Right ventricle myocardium superior (tissue), 1 donor: ENCODE measurements at regions not wholly inside any gene's neighbourhood (a gene's known extent, or its start where the extent isn't known, plus 50 kb on each side); places are given as distances from the start of the nearest gene placed in this dataset.
A peak's percentile ranks its signal among the peaks of the same experiment; 100 is the strongest.
"Not testable (repeated sequence)": the region's sequence is repeated elsewhere in the genome, so short reads cannot be mapped to it uniquely, and the experiment has no call there.

ENCODE experiments used
- ATAC-seq: fragments of 200-7000 bp; cut with Tn5 transposase; one replicate; pipeline ENCODE4 v1.9.1; 2020; ENCODE audit warnings: mild to moderate bottlenecking; ENCODE audit not compliant: poor library complexity
- DNase-seq: peaks from one replicate; pipeline ENCODE4 v3.0.0-alpha.2; 2020
- intact Hi-C: fragments of 100-400 bp; cut with DNase I; formaldehyde crosslinking; loops from one replicate; pipeline ENCODE4 v1.11.2; 2022
- donor health status: DM: no; HTN: yes; CAD: no; lungs with severe emphysema.

GRCh38 chr20:40959325-40960092 lies 69.1 kb upstream of the TOP1 start:
- intact Hi-C loops = loop anchor here (5.0 kb wide), 4 partner anchors 217 to 1847 kb away; no protein-coding TSS in a partner anchor
- ATAC-seq = no peak
- no peak for DNase-seq

- intact Hi-C loops = loop anchor here (5.0 kb wide), 4 partner anchors 218 to 1848 kb away; no protein-coding TSS in a partner anchor
- no peak for DNase-seq
- ATAC-seq = no peak
Observed at GRCh38 chr20:40960101-40960500, 68.5 kb upstream of the TOP1 start.

- no peak for ATAC-seq
- DNase-seq = no peak
- intact Hi-C loops = loop anchor here (5.0 kb wide), 4 partner anchors 218 to 1848 kb away; no protein-coding TSS in a partner anchor
Observed at GRCh38 chr20:40960521-40960956, 68.1 kb upstream of the TOP1 start.

GRCh38 chr20:40961176-40961575 lies 67.4 kb upstream of the TOP1 start:
- no peak for ATAC-seq
- intact Hi-C loops = loop anchor here (5.0 kb wide), 4 partner anchors 219 to 1849 kb away; no protein-coding TSS in a partner anchor
- no peak for DNase-seq

GRCh38 chr20:40961686-40962640 lies 66.7 kb upstream of the TOP1 start:
- intact Hi-C loops = loop anchor here (5.0 kb wide), 4 partner anchors 220 to 1850 kb away; no protein-coding TSS in a partner anchor
- DNase-seq = no peak
- no peak for ATAC-seq

GRCh38 chr20:40962733-40963504 lies 65.7 kb upstream of the TOP1 start:
- intact Hi-C loops = loop anchor here (5.0 kb wide), 4 partner anchors 221 to 1851 kb away; no protein-coding TSS in a partner anchor
- peak; percentile 94 for ATAC-seq
- peak; percentile 78 for DNase-seq

- intact Hi-C loops = loop anchor here (5.0 kb wide), 4 partner anchors 221 to 1851 kb away; no protein-coding TSS in a partner anchor
- no peak for DNase-seq
- ATAC-seq = no peak
Observed at GRCh38 chr20:40963505-40963845, 65.1 kb upstream of the TOP1 start.

- ATAC-seq (no peak), DNase-seq (no peak)
- intact Hi-C loops = no loop called here
Observed at GRCh38 chr20:40965671-40966070, 63.0 kb upstream of the TOP1 start.

- ATAC-seq (no peak), DNase-seq (no peak)
- intact Hi-C loops = no loop called here
Observed at GRCh38 chr20:40966103-40966502, 62.5 kb upstream of the TOP1 start.

GRCh38 chr20:40966516-40967185 lies 62.0 kb upstream of the TOP1 start:
- DNase-seq (no peak), ATAC-seq (no peak)
- intact Hi-C loops = no loop called here

GRCh38 chr20:40967700-40968099 lies 60.9 kb upstream of the TOP1 start:
- no peak for DNase-seq
- no peak for ATAC-seq
- intact Hi-C loops = no loop called here

GRCh38 chr20:40968816-40969562 lies 59.6 kb upstream of the TOP1 start:
- ATAC-seq (peak; percentile 96), DNase-seq (peak; percentile 90)
- intact Hi-C loops = not testable (repeated sequence)

GRCh38 chr20:40970218-40970617 lies 58.4 kb upstream of the TOP1 start:
- DNase-seq = no peak
- no peak for ATAC-seq
- intact Hi-C loops = loop anchor here (5.0 kb wide), 1 partner anchor 127 kb away; no protein-coding TSS in a partner anchor

GRCh38 chr20:40977218-40977617 lies 51.4 kb upstream of the TOP1 start:
- intact Hi-C loops = no loop called here
- DNase-seq (no peak), ATAC-seq (no peak)

- DNase-seq (no peak), ATAC-seq (no peak)
- intact Hi-C loops = no loop called here
Observed at GRCh38 chr20:40978761-40979160, 49.9 kb upstream of the TOP1 start.
